ENCODE measurements at regions not wholly inside any gene's neighbourhood (a gene's known extent, or its start where the extent isn't known, plus 50 kb on each side); places are given as distances from the start of the nearest gene placed in this dataset.

- no peak for TF ChIP-seq GABPA (IDR thresholded peaks at IDR 0.05; ENCODE audit: borderline replicate concordance, insufficient read depth, low read length)
These were observed 62.8 kb upstream of the GRIN2A start (continued) for GRCh38 chr16:10245002-10245401.

Data from H1 (cell line).